ENCODE measurements at regions not wholly inside any gene's neighbourhood (a gene's known extent, or its start where the extent isn't known, plus 50 kb on each side); places are given as distances from the start of the nearest gene placed in this dataset.
A peak's percentile ranks its signal among the peaks of the same experiment; 100 is the strongest.
"Not testable (repeated sequence)": the region's sequence is repeated elsewhere in the genome, so short reads cannot be mapped to it uniquely, and the experiment has no call there.

GRCh38 chr11:116072133-116072532 is 567.9 kb upstream of the CADM1 start:
- DNase-seq, result no peak

- no peak for DNase-seq
Measured at GRCh38 chr11:116071241-116071640, 567.0 kb upstream of the CADM1 start.

GRCh38 chr11:116070520-116070919 is 566.3 kb upstream of the CADM1 start:
- DNase-seq, result no peak

DNA sequence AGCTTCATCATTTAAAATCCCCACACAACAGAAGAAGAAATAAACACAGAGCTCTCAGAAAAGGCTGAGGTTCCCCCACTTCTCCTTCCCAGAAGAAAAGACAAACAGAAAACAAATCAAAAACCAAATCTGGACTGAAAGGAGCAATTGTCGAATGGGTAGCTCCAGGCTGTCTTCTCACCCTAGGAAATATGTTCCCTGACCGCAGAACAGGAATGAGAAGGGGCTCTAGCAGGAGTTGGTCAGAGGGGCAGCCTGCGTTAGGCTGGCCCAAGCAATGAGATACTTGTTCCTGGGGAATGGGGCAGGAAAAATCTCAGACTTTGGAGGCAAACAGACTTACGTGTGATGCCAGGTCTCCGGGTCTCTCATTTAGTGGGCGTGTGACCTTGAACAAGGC is 562.6 kb upstream of the CADM1 start:
- DNase-seq, result no peak

DNA sequence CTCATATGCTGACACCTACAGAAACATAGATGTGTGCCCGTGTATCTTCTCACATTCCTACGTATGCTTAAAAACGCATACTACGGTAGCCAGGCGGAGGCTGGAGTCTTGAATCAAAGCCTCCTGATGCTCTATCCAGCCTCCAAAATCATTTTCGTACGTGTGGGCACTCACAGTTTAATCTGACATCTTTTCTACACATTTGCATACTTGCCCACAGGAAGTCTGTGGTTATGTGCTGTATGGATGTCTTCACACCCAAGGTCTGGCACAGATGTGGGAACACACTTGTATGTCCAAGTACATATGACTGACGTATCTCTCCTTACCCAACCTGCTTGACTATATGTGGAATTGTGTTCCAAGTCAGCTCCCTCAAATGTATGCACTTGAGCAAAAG is 561.8 kb upstream of the CADM1 start:
- no peak for DNase-seq

GRCh38 chr11:116065191-116065895 is 561.1 kb upstream of the CADM1 start:
- no peak for DNase-seq

DNA sequence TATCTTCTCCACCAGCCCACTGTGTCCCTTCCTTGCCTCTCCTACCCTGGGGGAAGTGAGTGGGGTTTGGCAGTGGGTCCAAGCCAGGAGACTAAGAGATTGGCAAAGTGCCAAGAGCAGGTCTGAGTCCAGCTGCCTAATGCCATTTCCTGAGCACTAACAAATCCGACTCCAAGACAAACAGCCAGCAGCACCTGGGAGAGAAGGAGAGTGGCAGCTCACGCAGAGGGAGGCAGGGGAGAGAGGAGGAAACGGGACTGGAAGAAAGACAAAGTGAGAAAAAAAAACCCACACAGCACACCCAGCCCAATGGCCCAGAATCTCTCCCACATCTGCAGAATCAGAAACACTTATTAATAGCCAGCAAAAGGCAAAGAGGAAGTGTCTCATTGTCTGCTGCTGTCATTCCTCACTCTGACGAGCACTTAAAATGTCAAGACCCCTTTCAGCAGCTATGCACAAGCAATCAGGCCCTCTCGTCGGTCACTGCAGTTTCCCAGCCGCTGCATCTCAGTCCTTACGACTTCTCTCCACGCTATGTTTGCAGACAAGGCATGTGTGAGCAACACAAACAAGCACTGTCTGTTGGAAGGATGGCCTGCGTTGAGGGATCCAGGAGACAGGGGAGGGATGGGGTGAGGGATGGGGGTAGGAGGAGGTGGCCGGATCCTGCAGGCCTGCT is 558.4 kb upstream of the CADM1 start:
- peak; percentile 69 for DNase-seq

DNA sequence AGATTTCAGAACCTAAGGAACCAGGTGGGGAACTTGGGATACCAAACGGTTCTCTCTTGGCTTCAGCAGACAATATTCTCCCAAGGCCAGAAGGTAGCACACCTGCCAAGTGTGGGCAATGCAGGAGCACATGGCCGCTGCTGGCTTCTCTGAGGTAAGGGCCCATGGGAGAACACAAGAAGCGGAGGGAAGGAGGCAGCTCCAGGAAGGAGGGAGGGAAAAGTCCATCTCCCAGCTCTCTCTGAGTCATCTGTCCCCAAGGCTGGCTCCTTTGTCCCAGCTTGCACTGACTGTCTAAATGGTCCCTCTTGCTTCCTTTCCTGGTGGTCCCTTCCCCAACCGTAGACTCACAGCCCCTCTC is 557.9 kb upstream of the CADM1 start:
- no peak for DNase-seq

DNA sequence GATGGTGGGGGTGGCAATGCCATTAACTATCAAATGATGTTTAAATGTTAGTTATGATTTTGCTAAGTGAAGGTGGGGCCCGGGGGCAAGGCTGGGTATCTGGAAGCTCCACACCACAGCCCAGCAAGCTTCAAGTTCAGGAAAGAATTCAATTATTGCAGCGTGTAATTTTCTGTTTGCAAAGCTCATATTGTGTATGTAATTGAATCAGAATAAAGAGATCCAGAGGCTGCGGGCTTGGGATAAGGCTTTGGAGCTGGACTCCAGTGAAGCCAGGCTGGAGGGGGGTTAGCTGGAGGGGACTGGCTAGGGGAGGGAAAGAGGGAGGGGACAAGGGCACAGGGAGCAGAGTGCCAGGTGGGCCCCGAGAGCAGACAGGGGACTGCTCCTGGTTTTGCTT is 557.1 kb upstream of the CADM1 start:
- no peak for DNase-seq

DNA sequence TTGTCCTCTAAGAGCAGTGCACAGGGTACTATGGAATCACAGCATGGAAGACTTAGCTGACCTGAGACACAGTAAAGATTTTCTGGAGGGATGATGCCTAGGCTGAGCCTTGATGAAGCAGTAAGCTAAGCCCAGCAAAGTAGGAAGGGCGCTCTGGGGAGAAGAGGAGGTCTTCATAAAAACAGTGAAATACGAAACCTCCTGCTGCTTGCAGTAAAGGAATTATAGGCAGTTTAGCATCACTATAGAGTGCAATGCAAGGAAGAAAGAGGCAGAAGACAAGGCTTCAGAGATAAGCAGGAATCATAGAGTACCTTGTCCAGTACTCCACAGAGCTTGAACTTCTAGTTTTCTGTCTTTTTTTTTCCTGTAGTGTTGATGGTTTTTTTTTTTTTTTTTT is 555.7 kb upstream of the CADM1 start:
- no peak for DNase-seq

GRCh38 chr11:116057000-116057399 is 552.8 kb upstream of the CADM1 start:
- no peak for DNase-seq

- DNase-seq, result no peak
Measured at GRCh38 chr11:116055064-116055463, 550.8 kb upstream of the CADM1 start.

GRCh38 chr11:116053548-116053919 is 549.3 kb upstream of the CADM1 start:
- no peak for DNase-seq

- no peak for DNase-seq
Measured at GRCh38 chr11:116052603-116053547, 548.7 kb upstream of the CADM1 start.

DNA sequence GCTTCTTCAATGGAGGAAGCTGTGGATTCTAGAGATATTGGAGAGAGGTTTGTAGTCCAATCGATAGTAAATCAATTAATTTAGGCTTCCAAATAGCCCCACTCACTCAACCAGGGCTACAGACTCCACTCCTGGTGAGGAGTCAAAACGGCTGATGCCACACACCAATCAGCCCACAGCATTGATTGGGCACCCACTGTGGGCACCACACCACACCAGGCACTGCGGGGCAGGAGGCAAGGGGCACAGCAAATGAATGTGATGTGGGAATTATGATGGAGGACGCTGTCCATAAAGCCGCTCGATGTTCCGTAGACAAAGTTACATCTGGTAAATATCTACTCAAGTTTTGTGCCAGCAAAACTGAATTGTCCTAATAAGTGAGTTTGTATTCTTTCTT is 547.3 kb upstream of the CADM1 start:
- no peak for DNase-seq

DNA sequence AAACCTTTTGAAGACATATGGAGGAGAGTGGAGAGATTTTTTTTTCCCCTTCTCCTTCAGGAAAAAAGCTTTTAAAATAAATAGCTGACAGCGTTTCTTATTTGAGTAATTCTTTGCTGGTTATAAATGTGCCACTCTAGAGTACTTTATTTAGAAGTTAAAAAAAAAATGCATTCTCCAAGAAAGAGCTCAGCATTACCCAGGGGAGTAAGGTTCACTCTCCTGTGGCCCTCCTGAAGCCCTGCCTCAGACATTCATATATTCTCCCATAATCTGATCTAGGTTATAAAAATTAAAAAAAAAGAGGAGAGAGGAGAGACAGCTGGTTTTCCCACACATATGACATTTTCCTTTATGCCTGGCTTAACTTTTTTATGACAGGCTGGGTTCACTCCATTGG is 545.2 kb upstream of the CADM1 start:
- no peak for DNase-seq

DNA sequence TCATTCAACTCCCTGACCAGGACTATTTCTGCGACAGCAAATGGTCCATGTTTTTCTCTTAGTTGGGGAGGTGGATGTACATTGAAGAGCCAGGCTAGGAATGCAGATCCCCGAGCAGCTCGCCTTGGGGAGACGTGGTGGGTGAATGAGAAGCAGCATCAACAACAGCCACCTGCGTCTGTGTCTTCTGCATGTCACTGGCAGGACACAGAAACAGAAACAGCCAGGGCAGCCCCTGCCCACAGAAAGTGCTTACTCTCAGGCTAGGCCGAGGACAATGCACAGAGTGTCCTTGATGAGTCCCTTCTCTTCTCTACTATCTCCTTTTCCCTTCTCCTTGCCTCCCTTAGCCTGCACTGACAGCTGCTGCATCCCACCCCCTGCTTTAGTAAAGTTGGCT is 541.9 kb upstream of the CADM1 start:
- no peak for DNase-seq

DNA sequence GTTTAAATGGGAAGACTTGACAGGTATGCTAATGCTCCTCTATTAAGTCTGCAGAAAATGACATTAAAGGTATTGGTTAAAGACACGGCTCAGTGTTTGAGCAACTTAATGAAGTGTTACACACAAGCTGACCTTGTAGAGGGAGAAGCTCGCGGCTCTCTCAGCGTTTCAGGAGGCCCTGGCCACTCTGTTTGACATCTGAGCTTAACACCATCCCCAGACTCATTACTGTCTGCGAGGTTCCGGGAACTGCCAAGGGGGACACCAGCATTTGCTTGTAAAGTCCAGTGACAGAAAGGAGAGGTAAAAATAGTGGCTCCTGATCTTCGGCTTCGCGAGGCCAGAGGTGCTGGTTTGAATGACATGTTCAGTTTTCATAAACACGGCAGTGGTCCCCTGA is 540.7 kb upstream of the CADM1 start:
- DNase-seq, result no peak

DNA sequence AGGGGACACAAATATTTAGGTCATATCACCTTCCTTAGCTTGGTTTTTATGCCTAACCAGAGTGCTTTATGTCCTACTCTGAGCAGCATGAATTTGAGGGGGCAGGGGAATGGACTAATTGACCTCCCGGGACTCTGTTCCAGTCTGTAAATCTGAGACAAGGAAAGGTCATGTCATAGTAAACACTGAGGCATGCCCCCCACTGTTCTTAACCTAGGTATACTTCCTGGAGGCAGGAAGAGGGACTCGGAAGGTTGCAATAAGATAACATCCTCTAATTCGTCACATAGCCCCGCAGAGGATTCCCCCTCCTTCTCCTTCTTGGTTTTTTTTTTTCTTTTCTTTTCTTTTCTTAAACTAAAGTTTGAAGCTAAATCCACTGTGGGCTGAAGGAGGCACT is 540.3 kb upstream of the CADM1 start:
- DNase-seq, result no peak

DNA sequence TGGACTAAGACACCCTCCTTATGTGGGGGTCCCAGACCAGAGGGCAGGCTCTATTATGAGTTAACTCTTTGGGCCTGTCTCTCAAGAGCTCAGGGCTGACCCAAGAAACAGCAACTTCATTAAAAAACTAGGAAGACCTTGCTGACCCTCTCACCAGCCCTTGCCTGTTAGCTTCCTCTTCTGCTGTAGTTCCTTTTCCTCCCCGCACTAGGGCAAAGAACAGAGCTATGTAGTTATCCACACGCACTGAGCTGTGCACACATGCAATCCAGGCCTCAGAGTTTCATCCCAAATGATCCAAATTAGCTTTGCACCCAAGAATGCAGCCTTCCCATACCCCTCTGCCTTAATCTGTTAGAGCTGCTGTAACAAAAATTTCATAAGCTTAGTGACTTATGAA is 539.6 kb upstream of the CADM1 start:
- no peak for DNase-seq

DNA sequence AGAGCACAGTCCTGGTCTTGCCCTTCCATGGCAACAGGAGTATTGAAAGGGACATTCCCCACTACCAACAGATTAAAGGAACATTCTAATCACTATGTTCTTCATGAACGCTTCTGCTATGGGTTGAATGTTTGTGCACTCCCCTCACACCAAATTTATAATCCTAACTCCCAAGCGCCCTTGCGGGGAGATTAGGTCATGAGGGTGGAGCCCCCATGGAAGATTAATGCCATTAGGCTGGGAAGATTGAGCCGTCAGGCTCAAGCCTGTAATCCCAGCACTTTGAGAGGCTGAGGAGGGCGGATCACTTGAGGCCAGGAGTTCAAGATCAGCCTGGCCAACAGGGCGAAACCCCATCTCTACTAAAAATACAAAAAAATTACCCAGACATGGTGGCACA is 538.8 kb upstream of the CADM1 start:
- DNase-seq, result not testable (repeated sequence)

GRCh38 chr11:116042146-116042545 is 537.9 kb upstream of the CADM1 start:
- no peak for DNase-seq

DNA sequence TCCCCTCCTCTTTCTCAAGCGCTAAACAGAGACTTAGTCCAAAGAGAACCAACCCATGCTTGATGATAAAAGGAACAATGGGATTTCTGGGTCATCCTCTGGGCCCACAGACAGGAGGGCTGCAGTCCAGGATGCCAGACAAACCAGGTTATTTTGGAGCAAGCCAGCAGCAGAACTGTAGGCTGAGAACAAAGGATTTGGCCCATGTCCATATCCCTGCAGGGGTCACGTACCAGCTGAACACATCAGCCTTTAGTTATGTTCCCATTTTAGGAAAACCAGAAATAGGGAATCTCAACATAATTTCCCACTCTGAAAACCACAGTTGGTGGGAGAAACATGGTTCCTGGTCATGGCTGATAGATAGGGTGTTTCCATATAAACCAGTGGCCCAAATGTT is 533.6 kb upstream of the CADM1 start:
- DNase-seq, result no peak
